CD4-positive, alpha-beta T cell treated with Interleukin-12 subunit alpha and Interleukin-12 subunit beta, for 1 hour (primary cell): ENCODE measurements at regions not wholly inside any gene's neighbourhood (a gene's known extent, or its start where the extent isn't known, plus 50 kb on each side); places are given as distances from the start of the nearest gene placed in this dataset.
"Not testable (repeated sequence)": the region's sequence is repeated elsewhere in the genome, so short reads cannot be mapped to it uniquely, and the experiment has no call there.

Experiments
- DNase-seq: peaks from one replicate; pipeline ENCODE4 v3.0.0-alpha.2; 2020

- no peak for DNase-seq
Observed at GRCh38 chr3:118675305-118675704, 359.3 kb downstream of the IGSF11 start.

GRCh38 chr3:118678663-118679062, 356.0 kb downstream of the IGSF11 start:
- not testable (repeated sequence) for DNase-seq

GRCh38 chr3:118682921-118683320, 351.7 kb downstream of the IGSF11 start:
- DNase-seq: no peak

- DNase-seq: no peak
Observed at GRCh38 chr3:118683636-118684035, 351.0 kb downstream of the IGSF11 start.

GRCh38 chr3:118688396-118688884, 346.2 kb downstream of the IGSF11 start:
- DNase-seq: no peak

- DNase-seq: no peak
Observed at GRCh38 chr3:118692416-118692815, 342.2 kb downstream of the IGSF11 start.

- DNase-seq: no peak
Observed at GRCh38 chr3:118705487-118706219, 329.0 kb downstream of the IGSF11 start.

- DNase-seq: no peak
Observed at GRCh38 chr3:118707991-118708390, 326.7 kb downstream of the IGSF11 start.

GRCh38 chr3:118710532-118710931, 324.1 kb downstream of the IGSF11 start:
- no peak for DNase-seq

- DNase-seq: no peak
Observed at GRCh38 chr3:118713502-118714207, 321.0 kb downstream of the IGSF11 start.

- no peak for DNase-seq
Observed at GRCh38 chr3:118714800-118715199, 319.8 kb downstream of the IGSF11 start.

GRCh38 chr3:118729546-118729945, 305.1 kb downstream of the IGSF11 start:
- DNase-seq: no peak

GRCh38 chr3:118734664-118735063, 300.0 kb downstream of the IGSF11 start:
- DNase-seq: no peak

- no peak for DNase-seq
Observed at GRCh38 chr3:118736107-118736506, 298.5 kb downstream of the IGSF11 start.

- DNase-seq: no peak
Observed at GRCh38 chr3:118740722-118741290, 293.8 kb downstream of the IGSF11 start.

- no peak for DNase-seq
Observed at GRCh38 chr3:118742760-118743159, 291.9 kb downstream of the IGSF11 start.

- DNase-seq: no peak
Observed at GRCh38 chr3:118744186-118744585, 290.5 kb downstream of the IGSF11 start.

GRCh38 chr3:118754406-118755252, 280.0 kb downstream of the IGSF11 start:
- no peak for DNase-seq

GRCh38 chr3:118755253-118755801, 279.3 kb downstream of the IGSF11 start:
- no peak for DNase-seq

GRCh38 chr3:118760585-118761290, 273.9 kb downstream of the IGSF11 start:
- no peak for DNase-seq

- DNase-seq: no peak
Observed at GRCh38 chr3:118761291-118761606, 273.4 kb downstream of the IGSF11 start.

- no peak for DNase-seq
Observed at GRCh38 chr3:118765636-118766305, 268.9 kb downstream of the IGSF11 start.
